ENCODE measurements at regions not wholly inside any gene's neighbourhood (a gene's known extent, or its start where the extent isn't known, plus 50 kb on each side); places are given as distances from the start of the nearest gene placed in this dataset.

DNA sequence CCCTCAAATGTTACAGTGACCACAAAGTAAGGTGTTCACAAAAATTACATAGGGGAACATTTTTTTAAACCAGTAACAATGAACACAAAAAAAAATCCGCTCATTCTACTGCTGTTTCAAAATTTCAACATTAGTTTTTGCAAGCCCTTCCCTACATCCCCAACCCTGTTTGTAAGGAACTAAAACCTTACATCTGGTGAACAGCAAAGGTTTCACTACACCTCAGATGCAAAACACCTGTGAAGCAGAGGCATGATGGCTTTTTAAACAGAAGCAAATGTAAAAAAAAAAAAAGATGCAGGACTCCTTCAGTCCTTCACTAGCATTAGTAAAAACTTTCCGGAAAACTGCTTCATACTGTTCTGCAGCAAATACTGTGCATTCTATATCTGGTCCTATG, 50.0 kb upstream of the API5 start:
- DNase-seq (ENCODE audit: low spot score): no peak
